22Rv1 (cell line): ENCODE measurements at regions not wholly inside any gene's neighbourhood (a gene's known extent, or its start where the extent isn't known, plus 50 kb on each side); places are given as distances from the start of the nearest gene placed in this dataset.

ENCODE experiments used
- H3K27ac ChIP-seq: fragments of 450-650 bp; 2 replicates; pipeline ENCODE4 v1.5.1; 2017
- CTCF ChIP-seq: fragments of 450-650 bp; IDR thresholded peaks from 2 replicates; pipeline ENCODE4 v1.5.1; 2017; ENCODE audit warnings: mild to moderate bottlenecking
- ZFX ChIP-seq: fragments of 450-650 bp; IDR thresholded peaks from 2 replicates; pipeline ENCODE4 v1.6.1; 2017; ENCODE audit warnings: antibody characterized with exemption, borderline replicate concordance

DNA sequence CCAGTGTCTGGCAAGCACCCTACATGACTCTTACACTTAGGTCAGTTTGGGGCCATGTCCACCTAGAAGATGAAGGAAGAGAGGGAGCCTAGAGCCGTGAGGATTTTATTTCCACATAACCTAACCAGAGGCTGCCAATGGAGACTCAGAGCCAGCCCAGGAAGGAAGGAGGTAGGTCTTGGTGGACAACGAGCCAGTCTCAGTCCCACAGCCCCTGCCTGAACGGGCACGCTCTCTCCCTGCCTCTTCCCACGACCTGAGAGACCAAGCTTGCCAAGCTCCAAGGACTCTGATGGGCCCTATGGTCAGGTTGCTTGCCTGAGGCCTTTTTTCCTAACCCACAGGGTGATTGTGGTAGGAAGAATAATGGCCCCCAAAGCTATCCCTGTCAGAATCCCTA lies 188.4 kb downstream of the TFCP2L1 start:
- H3K27ac ChIP-seq, result no peak overlapping the region
- no peak for TF ChIP-seq CTCF
- TF ChIP-seq ZFX, result no peak

- TF ChIP-seq ZFX, result no peak
- no peak overlapping the region for H3K27ac ChIP-seq
These were observed 186.4 kb downstream of the TFCP2L1 start for GRCh38 chr2:121098556-121098955.

DNA sequence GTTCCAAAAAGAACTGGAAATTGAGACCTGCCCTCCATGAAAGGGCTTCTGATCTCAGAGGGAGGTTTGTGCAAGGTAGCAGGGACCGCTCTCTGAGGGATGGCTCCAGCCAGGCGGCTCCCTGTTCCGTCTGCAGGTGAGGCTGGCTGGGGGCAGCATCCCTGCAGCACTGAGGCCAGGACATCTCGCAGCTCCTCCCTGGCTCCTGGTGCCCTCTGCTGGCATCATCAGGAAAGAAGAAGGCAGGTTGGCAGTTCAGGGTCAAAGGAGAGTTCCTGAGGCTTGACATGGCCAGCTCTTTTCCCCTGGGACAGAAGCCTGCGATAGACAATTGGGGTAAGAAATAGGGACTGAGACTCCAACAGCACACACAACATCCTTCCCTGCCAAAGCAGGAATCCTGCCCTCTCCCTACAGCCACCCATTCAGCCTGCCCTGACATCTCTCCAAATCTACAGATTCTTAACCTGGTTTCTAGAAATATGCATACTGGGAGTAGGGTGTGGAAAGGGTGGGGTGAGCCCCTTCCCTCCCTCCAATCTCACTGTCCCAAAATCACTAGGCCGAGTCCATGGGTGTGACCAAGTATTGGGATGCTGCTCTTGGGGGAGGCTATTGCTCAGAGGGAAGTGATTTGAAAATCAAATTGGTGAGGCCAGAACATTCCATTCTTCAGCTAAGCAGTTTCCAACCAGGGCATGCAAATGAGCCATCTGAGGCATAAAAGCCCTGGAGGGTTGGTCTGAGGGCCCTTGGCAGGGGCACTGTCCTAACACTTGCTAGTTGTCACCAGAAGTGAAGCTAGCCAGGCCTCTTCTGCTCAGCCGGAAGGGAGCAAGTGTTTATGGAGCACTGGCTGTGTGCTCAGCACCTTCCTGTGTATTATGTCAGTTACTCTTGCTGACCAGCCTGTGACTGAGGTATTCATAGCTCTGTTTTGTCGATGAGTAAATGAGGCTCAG lies 185.4 kb downstream of the TFCP2L1 start:
- H3K27ac ChIP-seq, result no peak overlapping the region
- no peak for TF ChIP-seq ZFX
- peak; percentile 66 for TF ChIP-seq CTCF

- no peak for TF ChIP-seq CTCF
- TF ChIP-seq ZFX, result no peak
- H3K27ac ChIP-seq, result no peak overlapping the region
These were observed 183.8 kb downstream of the TFCP2L1 start for GRCh38 chr2:121101093-121101715.

DNA sequence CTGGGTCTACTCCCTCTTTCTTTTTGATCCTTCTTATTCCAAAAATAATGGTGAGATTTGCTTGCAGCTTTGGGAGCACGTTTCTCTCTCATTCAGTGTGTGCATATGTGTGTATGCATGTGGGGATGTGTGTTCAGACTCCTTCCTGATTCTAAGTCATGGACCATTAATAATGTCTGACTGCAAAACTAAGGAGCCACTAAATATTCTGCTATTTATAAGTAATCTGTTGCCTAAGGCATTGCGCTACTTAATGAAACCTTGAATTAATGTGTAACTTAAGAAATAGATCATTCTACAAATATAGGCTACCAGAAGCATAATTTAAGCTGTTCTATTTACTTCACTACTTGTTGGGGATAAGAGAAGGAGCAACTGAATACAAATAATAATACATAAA lies 182.1 kb downstream of the TFCP2L1 start:
- no peak for TF ChIP-seq CTCF
- TF ChIP-seq ZFX, result no peak
- no peak overlapping the region for H3K27ac ChIP-seq

GRCh38 chr2:121103960-121104359 lies 181.0 kb downstream of the TFCP2L1 start:
- no peak overlapping the region for H3K27ac ChIP-seq
- TF ChIP-seq CTCF, result no peak
- no peak for TF ChIP-seq ZFX

GRCh38 chr2:121104721-121105141 lies 180.3 kb downstream of the TFCP2L1 start:
- no peak overlapping the region for H3K27ac ChIP-seq
- TF ChIP-seq ZFX, result no peak
- TF ChIP-seq CTCF, result no peak
